ENCODE measurements at regions not wholly inside any gene's neighbourhood (a gene's known extent, or its start where the extent isn't known, plus 50 kb on each side); places are given as distances from the start of the nearest gene placed in this dataset.
A peak's percentile ranks its signal among the peaks of the same experiment; 100 is the strongest.

DNA sequence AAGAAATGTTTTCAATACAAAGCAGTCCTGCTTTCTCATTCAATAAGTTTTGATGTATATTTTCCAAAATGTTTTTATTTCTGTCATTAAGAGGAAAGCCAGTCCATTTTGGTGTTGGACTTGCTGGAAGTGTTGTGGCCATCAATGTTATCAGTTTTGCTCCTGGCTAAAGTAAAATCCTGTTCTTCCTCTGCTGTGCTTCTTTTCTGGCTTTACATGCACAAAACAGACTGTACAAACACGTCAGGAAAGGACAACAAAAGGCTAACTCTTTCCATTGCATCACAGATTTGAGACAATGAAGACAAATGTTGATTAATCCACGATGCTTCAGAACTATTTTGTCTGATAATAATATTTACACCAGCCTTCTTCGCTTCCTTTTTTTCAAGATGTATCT is 735.4 kb downstream of the LTN1 start:
- TF ChIP-seq, protein P1, sequence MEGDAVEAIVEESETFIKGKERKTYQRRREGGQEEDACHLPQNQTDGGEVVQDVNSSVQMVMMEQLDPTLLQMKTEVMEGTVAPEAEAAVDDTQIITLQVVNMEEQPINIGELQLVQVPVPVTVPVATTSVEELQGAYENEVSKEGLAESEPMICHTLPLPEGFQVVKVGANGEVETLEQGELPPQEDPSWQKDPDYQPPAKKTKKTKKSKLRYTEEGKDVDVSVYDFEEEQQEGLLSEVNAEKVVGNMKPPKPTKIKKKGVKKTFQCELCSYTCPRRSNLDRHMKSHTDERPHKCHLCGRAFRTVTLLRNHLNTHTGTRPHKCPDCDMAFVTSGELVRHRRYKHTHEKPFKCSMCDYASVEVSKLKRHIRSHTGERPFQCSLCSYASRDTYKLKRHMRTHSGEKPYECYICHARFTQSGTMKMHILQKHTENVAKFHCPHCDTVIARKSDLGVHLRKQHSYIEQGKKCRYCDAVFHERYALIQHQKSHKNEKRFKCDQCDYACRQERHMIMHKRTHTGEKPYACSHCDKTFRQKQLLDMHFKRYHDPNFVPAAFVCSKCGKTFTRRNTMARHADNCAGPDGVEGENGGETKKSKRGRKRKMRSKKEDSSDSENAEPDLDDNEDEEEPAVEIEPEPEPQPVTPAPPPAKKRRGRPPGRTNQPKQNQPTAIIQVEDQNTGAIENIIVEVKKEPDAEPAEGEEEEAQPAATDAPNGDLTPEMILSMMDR (IDR thresholded peaks at IDR 0.05; ENCODE audit: low read length, missing control alignments) = no peak
- peak; percentile 83 for DNase-seq (ENCODE audit: low read depth)

DNA sequence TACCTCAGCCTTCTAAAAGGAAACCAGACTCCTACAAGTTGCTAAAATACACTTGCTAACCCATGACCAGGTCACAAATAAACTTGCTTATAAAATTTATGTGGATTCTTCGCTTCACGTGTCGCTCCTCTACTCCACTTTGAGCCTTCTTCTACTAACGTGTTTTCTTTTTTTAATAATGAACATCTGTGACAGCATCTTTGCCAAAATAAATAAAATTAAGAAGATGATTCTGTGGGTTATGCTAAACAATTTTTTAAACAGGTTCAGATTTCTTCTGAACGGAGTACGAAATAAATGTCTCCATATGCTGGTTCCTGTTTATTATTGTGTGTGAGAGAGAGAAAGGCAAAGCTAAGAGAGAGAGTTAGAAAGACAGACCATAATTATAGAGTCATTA is 735.8 kb downstream of the LTN1 start:
- H3K4me3 ChIP-seq (replicated peaks; ENCODE audit: low read depth, low read length) = no peak overlapping the region
- DNase-seq (ENCODE audit: low read depth) = no peak
- TF ChIP-seq, protein P1 (IDR thresholded peaks at IDR 0.05; ENCODE audit: low read length, missing control alignments) = no peak

More for the DNA sequence above, 735.4 kb downstream of the LTN1 start:
- H3K4me3 ChIP-seq (replicated peaks; ENCODE audit: low read depth, low read length) = no peak overlapping the region

DNA sequence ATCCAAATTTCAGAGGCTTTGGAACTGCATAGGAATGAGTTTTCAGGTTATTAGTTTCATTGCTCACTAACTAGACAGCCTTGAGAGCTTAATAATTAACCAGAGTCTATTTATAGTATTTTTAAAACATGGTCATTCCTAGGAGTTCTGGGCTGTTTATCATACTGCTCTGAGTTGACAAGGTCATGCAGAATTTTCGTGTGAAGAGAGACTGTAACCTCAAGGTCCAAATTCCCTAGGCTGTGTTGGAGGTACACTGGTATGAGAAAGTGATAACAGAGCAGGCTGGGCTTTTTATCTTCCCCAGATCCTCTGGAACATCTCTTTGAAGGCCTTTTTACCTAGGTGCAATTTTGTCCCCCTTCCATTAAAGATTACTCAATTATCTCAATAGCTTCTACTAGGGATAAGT is 736.3 kb downstream of the LTN1 start:
- DNase-seq (ENCODE audit: low read depth) = no peak
- TF ChIP-seq, protein P1 (IDR thresholded peaks at IDR 0.05; ENCODE audit: low read length, missing control alignments) = no peak
- no peak overlapping the region for H3K4me3 ChIP-seq (replicated peaks; ENCODE audit: low read depth, low read length)

DNA sequence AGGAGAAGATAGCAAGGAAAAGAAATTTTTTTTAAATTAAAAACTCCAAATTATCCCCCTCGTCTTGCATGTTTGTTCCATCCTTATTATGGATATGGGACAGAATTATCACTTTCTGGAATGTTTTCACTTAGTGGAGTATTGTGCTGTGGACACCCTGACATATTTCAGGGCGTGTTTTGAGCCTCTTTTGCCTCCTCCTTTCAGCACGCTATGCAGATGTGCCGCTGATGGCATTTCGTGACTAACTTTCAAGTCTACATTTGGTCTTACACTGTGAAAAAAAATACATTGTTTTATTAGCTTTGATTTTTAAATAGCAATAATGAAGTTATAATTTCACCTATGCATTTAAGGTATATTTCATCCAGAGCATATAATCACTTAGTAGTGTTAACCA is 738.7 kb downstream of the LTN1 start:
- H3K4me3 ChIP-seq (replicated peaks; ENCODE audit: low read depth, low read length) = no peak overlapping the region
- DNase-seq (ENCODE audit: low read depth) = no peak
- TF ChIP-seq, protein P1 (IDR thresholded peaks at IDR 0.05; ENCODE audit: low read length, missing control alignments) = no peak

DNA sequence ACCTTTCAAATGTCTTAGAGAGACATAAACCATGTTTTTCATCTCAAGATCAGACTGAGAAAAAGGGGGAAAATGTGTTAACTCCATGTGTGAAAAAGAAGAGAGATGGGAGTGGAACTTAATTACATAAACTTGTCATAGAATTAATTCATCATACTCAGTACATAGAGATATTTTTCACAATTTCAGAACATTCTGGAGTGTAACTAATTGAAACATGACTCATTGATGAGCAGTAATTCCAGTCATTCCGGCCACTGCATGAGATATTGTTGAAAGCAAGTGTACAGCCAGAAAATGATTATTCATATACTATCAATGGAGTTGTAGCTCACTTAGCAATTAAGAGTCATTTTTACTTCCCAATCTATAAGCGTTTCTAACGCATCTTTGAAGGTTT is 739.3 kb downstream of the LTN1 start:
- peak; percentile 40 for DNase-seq (ENCODE audit: low read depth)
- TF ChIP-seq, protein P1 (IDR thresholded peaks at IDR 0.05; ENCODE audit: low read length, missing control alignments) = no peak
- no peak overlapping the region for H3K4me3 ChIP-seq (replicated peaks; ENCODE audit: low read depth, low read length)

DNA sequence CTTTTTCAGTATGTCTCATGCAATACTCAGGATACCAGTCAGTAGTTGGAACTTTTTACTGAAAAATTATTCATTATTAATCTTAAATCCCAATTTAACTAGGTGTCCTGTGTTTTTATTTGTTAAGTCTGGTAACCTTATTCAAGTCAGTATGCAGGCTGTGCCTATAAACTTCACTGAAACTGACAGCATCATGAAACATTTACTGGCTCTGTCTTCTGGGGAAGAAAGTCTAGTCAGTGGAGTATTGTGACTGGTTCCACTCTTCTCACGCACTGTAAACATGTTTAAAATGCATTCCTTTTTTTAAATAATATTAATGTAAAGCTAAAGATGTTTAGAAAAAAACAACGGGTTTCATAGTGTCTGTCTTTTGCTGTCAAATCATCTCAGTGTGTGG is 739.7 kb downstream of the LTN1 start:
- TF ChIP-seq, protein P1 (IDR thresholded peaks at IDR 0.05; ENCODE audit: low read length, missing control alignments) = no peak
- H3K4me3 ChIP-seq (replicated peaks; ENCODE audit: low read depth, low read length) = no peak overlapping the region
- DNase-seq (ENCODE audit: low read depth) = no peak

DNA sequence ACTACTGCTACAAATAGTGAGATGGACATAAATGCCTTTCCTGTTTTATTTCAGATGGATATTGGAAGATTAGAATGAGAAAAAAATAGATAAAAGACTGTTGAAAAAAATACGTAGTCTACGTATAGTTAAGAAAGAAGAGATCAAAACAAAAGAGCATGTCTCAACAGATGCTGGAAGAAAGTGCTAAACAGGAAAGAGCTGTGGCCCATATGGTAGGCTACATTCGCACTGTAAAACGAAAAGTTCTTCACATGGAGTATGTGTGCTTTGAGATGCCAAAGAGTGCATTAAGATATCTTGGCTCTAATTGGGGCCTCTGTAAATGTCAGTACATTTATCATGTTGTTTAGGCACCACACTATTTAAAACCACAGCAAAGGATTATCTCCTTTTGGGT is 741.7 kb downstream of the LTN1 start:
- H3K4me3 ChIP-seq (replicated peaks; ENCODE audit: low read depth, low read length) = no peak overlapping the region
- TF ChIP-seq, protein P1 (IDR thresholded peaks at IDR 0.05; ENCODE audit: low read length, missing control alignments) = no peak
- no peak for DNase-seq (ENCODE audit: low read depth)
